ENCODE measurements at regions not wholly inside any gene's neighbourhood (a gene's known extent, or its start where the extent isn't known, plus 50 kb on each side); places are given as distances from the start of the nearest gene placed in this dataset.

- Histone ChIP-seq H3K9me2 (ENCODE audit: low read depth, low read length) (no peaks in the 10 kb centered on the region), H3K9me3 (ENCODE audit: low read length) (no peaks in the 10 kb centered on the region), H4K20me1 (ENCODE audit: insufficient read depth, low read length) (no peaks in the 10 kb centered on the region), H3K4me2 (ENCODE audit: low read length) (no peak overlapping the region), H3F3A (ENCODE audit: insufficient read depth, low read length) (no peaks in the 10 kb centered on the region), H3K27me3 (ENCODE audit: insufficient read depth, low read length) (no peaks in the 10 kb centered on the region), H3K79me2 (ENCODE audit: insufficient read depth, low read length) (no peaks in the 10 kb centered on the region), H2AFZ (ENCODE audit: low read length) (no peak overlapping the region), H3K27ac (ENCODE audit: low read depth, low read length, poor library complexity, severe bottlenecking) (no peak overlapping the region), H3K4me1 (ENCODE audit: insufficient read depth, low read length, severe bottlenecking) (no peaks in the 10 kb centered on the region), H3K9ac (ENCODE audit: low read length) (no peak overlapping the region), H3K4me3 (ENCODE audit: low read depth, low read length, poor library complexity, severe bottlenecking) (no peak overlapping the region), H3K36me3 (ENCODE audit: insufficient read depth, low read length) (no peaks in the 10 kb centered on the region)
- TF ChIP-seq CTCF (IDR thresholded peaks at IDR 0.05; ENCODE audit: low read length) (no peak), EZH2 (IDR thresholded peaks at IDR 0.05; ENCODE audit: borderline replicate concordance, low read length) (no peak)
Measured at GRCh38 chr7:97275475-97275874, 158.0 kb downstream of the SDHAF3 start.

- H4K20me1 ChIP-seq (ENCODE audit: insufficient read depth, low read length), result no peaks in the 10 kb centered on the region
- H3K9ac ChIP-seq (ENCODE audit: low read length), result no peak overlapping the region
- H3K27me3 ChIP-seq (ENCODE audit: insufficient read depth, low read length), result no peaks in the 10 kb centered on the region
- no peaks in the 10 kb centered on the region for H3K9me3 ChIP-seq (ENCODE audit: low read length)
- H3K4me2 ChIP-seq (ENCODE audit: low read length), result no peak overlapping the region
- H3F3A ChIP-seq (ENCODE audit: insufficient read depth, low read length), result no peaks in the 10 kb centered on the region
- no peak overlapping the region for H2AFZ ChIP-seq (ENCODE audit: low read length)
- no peaks in the 10 kb centered on the region for H3K4me1 ChIP-seq (ENCODE audit: insufficient read depth, low read length, severe bottlenecking)
- H3K79me2 ChIP-seq (ENCODE audit: insufficient read depth, low read length), result no peaks in the 10 kb centered on the region
- no peaks in the 10 kb centered on the region for H3K36me3 ChIP-seq (ENCODE audit: insufficient read depth, low read length)
- no peak overlapping the region for H3K27ac ChIP-seq (ENCODE audit: low read depth, low read length, poor library complexity, severe bottlenecking)
- TF ChIP-seq EZH2 (IDR thresholded peaks at IDR 0.05; ENCODE audit: borderline replicate concordance, low read length) (no peak), CTCF (IDR thresholded peaks at IDR 0.05; ENCODE audit: low read length) (no peak)
- H3K9me2 ChIP-seq (ENCODE audit: low read depth, low read length), result no peaks in the 10 kb centered on the region
- H3K4me3 ChIP-seq (ENCODE audit: low read depth, low read length, poor library complexity, severe bottlenecking), result no peak overlapping the region
Measured at GRCh38 chr7:97280950-97281349, 163.5 kb downstream of the SDHAF3 start.

- no peak overlapping the region for H3K27ac ChIP-seq (ENCODE audit: low read depth, low read length, poor library complexity, severe bottlenecking)
- no peaks in the 10 kb centered on the region for H3K4me1 ChIP-seq (ENCODE audit: insufficient read depth, low read length, severe bottlenecking)
- no peak overlapping the region for H3K4me3 ChIP-seq (ENCODE audit: low read depth, low read length, poor library complexity, severe bottlenecking)
- H3K9ac ChIP-seq (ENCODE audit: low read length), result no peak overlapping the region
- H3K9me2 ChIP-seq (ENCODE audit: low read depth, low read length), result no peaks in the 10 kb centered on the region
- no peaks in the 10 kb centered on the region for H3K79me2 ChIP-seq (ENCODE audit: insufficient read depth, low read length)
- H3K36me3 ChIP-seq (ENCODE audit: insufficient read depth, low read length), result no peaks in the 10 kb centered on the region
- no peaks in the 10 kb centered on the region for H3K27me3 ChIP-seq (ENCODE audit: insufficient read depth, low read length)
- no peaks in the 10 kb centered on the region for H4K20me1 ChIP-seq (ENCODE audit: insufficient read depth, low read length)
- H3K9me3 ChIP-seq (ENCODE audit: low read length), result no peaks in the 10 kb centered on the region
- TF ChIP-seq EZH2 (IDR thresholded peaks at IDR 0.05; ENCODE audit: borderline replicate concordance, low read length), result no peak
- TF ChIP-seq CTCF (IDR thresholded peaks at IDR 0.05; ENCODE audit: low read length), result no peak
- H3F3A ChIP-seq (ENCODE audit: insufficient read depth, low read length), result no peaks in the 10 kb centered on the region
- H2AFZ ChIP-seq (ENCODE audit: low read length), result no peak overlapping the region
- no peak overlapping the region for H3K4me2 ChIP-seq (ENCODE audit: low read length)
Measured at GRCh38 chr7:97285348-97285747, 167.8 kb downstream of the SDHAF3 start.

Measured in OCI-LY1 (cell line).